HG02642 (cell line): ENCODE measurements at regions not wholly inside any gene's neighbourhood (a gene's known extent, or its start where the extent isn't known, plus 50 kb on each side); places are given as distances from the start of the nearest gene placed in this dataset.

ENCODE experiments used
- ATAC-seq: cut with Tn5 transposase; IDR thresholded peaks from one replicate; pipeline ENCODE4 v1.9.1; 2021; ENCODE audit warnings: mild to moderate bottlenecking; ENCODE audit not compliant: unreplicated experiment, poor library complexity

DNA sequence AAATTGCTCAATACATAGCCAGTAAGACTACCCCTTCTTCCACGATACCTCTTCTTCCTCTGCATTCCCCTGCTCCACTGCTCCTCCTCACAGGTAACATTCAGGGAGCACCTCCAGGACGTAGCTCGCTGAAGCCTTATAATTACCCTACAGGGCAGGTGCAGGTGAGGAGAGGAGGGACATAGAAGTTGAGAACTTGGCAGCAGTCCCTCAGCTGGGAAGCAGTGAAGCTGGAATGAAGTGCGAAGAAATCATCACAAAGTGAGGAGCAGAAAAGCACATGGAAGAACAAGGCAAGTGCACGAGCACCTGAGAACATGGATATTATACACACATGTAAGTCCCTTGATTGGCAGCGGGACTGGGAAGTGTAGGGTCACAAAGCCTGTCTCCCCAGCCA, 118.2 kb downstream of the HSD17B3 start:
- no peak for ATAC-seq

DNA sequence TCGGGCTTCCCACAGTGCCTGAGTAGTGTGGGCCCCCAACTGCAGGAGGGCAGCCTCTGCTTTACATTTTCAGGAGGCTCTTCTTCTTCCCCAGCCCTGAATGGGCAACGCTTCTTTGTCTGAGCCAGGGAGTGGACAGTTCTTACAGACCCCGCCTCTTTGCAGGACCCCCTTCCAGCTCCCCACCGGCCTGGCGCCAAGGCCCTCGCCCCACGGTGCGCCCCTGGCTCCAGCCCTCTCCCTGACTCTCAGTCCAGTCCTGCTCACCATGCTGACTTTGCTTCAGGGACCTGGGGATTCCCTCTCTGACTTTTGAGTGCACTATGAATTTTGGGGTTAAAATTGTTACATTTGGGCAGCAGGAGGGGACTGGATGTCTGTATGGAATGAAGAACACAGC, 123.8 kb downstream of the HSD17B3 start:
- no peak for ATAC-seq

DNA sequence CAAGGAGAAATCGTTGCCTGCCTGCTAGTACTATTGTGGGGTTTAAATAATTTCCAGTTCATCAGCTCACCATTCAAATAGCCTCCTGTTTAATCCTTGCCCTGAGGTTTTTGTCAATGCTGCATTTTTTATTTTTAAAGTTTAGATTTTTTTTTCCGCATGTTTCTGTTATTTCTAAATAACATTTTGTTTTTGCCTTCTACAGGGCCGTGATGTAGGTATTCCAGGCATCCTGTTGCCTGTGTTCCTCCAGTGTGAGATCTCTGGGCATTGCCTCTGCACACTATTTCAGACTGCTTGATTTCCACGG, 124.3 kb downstream of the HSD17B3 start:
- no peak for ATAC-seq

DNA sequence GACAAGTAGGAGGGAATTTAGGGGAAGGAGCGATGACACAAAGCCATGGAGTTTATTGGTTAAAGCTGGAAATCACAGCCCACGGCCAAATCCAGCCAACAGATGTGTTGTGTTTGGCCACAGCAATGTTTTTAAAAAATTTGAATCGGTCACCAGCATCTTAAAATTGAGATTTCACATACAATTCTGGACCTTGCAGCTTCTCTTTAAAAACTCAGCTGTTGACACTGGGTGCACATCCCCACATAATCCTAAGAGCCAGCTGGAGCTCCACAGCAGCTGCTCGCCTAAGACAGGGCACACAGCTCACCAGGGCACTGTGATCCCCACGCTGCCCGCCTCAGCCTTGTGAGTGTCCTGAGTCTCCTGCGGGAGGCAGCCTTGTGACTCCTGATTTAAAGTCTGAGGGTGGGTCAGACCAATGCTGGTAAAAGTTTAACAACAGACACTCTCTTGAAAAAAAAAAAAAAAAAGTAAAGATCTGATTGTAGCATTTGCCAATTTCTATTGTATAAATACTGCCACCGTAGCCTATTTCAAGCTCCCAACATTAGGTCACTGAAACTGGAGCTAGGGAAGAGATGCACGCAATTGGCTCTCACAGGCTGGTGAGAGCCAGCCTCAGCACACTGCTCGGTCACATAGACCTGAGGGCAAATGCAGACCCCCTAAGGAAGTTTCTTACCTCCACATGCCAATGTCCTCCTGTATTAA, 124.8 kb downstream of the HSD17B3 start:
- no peak for ATAC-seq

DNA sequence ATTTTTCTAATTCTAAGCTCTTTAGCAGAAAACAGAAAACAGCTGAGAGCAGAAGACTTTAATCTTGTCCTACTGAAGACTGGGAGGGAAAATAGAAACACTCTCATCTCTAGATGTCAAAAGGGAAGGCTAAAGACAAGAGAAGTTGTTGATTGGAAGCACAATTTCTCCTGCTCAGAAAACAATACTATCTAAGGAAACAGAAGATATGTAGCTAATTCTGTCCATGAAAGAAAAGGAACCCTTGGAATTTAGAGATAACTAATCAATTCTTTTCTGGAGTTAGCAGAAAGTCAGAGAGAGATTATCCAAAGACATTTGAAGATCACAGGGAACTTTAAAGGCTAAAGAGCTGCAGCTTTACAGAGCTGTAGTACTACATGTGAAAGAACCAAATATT, 126.2 kb downstream of the HSD17B3 start:
- no peak for ATAC-seq

DNA sequence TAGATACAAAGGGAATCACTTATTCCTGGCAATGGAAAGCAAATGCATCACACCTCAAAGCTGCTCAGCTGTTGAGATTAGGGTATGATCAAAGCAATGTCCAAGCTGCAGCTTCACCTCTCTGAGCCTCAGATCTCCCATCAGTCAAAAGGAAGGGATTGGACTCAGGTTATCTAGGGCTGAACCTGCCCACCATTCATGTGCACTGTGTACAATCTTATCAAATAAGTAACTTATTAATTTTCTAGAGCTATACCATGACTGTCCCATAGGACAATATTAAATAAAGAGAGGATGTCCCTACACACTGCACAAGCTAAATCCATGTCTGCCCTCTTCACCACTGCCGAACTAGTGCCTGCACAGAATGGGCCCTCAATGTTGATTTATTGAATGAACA, 127.0 kb downstream of the HSD17B3 start:
- no peak for ATAC-seq

DNA sequence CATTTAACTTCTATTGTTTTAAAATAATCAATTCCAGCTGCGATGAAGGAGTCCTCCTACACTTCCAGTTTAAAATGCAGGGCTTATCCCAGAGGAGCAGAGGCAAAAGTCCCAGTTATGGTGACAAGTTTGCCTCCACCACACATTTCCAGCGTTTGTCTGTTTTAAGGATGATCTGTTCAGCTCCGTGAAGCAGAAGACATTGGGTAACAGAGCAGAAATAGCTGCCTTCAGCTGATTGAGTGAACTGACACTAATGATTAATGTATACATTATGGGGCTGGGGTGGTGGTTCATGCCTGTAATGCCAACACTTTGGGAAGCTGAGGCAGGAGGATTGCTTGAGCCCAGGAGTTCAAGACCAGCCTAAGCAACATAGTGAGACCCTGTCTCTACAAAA, 127.6 kb downstream of the HSD17B3 start:
- no peak for ATAC-seq

DNA sequence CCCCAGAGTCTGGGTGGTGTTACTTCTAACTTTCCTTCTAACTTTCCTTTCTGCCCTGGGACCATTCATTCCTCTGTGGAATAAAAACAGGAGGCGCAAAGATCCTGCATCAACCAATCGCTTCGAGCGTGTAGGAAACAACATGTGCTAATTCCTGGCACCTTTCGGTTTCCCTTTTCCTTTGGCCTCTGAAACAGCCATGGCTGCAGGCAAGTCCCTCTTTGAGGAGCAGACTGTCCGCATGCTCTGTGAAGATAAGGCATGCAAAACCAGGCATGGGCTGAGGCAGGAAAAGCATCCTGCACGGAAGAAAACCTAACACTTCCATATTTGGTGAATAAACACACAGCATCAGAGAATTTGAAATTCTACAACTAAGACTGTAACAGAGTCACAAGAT, 128.3 kb downstream of the HSD17B3 start:
- no peak for ATAC-seq

DNA sequence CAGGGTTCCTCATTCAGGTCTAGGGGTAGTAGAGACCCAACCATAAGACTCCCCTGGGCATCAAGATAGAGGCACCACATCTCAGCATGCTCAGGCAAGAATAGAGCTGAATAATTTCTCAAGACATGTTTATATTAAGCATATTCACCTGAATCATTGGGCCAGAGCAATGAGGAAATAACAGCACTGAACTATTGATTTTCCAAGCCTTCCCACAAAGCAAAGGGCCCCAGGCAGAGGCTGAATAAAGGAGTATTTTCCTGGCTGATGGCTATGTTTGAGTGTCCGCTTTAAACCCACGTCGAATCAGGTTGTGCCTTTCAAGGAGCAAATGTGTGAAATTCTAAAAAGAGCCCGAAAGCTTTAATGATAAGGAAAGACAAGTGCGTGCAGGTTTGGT, 129.2 kb downstream of the HSD17B3 start:
- ATAC-seq: no peak

DNA sequence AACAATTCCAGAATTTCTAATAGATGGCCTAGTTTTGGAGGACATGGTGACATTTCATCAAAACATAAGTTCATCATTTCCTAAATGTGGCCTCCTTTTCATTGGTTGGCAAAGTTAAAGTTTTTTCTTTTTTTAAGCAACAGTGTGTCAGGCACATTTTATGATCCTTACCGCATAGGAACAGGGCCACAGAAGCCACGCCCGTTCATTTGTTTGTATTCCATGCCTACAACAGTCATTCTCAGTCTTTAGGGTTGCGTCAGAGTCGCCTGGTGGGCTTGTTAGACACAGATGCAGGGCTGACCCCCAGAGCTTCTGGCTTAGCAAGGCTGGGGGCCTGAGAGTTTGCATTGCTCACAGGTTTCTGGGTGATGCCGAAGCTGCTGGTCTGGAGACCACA, 130.2 kb downstream of the HSD17B3 start:
- no peak for ATAC-seq

DNA sequence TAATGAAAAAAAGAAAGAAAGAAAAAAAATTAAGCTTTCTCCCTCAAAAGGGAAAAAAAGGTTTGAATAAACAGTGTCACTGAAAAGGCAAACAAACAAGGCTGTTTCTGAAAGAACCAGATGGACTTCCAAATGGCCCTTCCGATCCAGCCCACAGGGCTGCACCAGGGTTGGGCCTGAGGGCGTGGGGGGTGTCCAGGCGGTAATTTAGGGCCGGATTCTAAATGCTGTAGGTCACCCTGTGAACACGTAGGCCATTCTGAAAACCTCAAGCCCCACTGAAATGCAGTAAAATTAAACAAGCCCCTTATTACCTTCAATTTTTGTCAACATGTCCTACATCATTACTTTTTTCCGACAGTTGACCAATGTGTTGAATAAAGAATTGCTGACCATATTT, 132.1 kb downstream of the HSD17B3 start:
- ATAC-seq: no peak

DNA sequence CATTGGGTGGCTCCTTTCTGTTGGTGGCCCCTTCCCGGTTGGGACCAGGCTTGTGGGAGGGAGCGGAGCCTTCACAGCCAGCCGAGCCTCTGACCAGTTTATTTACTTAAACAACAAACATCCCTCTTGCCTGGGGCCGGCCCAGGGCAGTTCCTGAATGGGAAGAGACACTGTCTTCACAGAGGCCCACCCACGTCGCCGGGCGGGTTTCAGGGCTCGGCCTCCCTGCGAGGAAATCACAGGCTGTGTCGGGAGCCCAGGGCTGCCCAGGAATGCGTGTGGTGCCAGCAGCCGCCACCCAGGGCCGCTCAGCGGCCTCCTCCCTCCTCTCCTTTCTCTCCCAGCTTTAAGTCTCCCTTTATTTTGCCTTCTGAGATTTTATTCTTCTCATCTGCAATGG, 132.5 kb downstream of the HSD17B3 start:
- ATAC-seq: no peak

DNA sequence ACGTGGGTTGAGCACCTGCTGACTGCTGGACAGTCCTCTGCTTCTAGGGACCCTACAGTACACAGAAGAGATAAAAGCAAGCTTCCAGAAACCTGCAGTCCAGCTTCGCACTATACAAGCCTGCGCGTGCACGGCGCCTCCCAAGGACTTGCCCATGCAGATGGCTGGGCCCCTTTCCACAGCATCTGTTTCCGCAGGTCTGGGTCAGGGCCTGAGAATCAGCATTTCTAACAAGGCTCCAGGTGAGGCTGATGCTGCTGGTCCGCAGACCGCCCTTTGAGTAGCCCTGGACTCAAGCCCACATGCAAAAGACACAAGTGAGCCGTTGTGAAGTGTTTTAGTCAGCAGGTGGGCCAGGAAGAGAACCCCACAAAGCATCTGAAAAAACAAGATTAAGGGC, 133.1 kb downstream of the HSD17B3 start:
- ATAC-seq: no peak

DNA sequence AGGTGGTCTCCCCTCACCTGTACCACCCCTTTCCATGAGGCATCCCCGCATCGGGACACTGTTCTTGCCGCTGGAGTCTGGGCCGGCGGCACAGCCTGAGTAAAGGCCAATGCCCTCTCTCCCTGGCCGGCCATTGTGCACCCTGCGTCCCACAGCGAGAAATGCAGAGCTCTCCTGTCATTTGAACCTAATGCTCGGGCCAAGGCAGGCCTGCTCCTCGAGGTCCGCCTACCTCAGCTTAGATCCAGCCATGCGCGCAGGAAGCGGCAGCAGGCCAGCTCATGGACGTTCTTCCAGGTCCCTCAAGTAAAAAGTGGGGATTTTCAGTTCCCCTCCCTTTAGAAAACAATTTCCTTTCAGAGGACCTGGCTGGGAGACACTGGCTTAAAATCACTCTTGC, 135.0 kb downstream of the HSD17B3 start:
- ATAC-seq: no peak

DNA sequence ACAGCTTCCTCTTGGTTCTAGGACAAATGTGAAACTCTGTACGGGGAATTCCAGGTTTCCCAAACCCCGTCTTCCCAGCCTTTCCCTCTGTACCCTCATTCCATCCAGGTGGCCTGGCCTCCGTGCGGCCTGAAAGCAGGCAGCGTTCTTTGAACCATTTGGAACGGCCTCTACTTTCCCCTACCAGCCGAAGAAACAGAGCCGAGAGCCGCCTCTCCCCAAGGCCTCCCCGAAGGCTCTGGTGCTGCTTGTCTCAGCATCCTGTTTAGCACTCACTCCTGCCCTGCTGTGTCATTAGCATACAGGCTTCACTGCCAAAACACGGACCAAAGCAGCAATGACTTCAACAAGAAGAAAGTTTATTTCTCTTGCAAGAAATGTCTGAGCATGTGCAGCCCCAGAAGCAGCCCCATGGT, 137.7 kb downstream of the HSD17B3 start:
- no peak for ATAC-seq

DNA sequence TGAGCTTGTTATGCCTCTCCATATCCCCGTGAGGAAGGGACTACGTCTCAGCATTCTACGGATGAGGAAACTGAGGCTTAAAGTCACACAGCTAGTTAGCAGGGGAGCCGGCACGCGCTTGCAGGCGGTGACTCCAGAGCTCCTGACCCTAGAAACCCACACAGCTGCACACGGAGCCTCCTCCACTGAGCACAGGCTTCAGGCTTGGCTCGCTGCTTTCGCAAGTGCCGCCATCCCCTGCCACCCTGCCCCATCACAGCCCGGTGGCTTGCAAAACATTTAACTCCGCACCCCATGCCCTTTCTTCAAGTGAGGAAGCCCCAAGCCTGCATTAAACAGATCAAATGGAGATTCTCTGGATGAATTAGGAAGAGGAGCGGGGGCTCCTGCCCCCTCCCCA, 138.3 kb downstream of the HSD17B3 start:
- no peak for ATAC-seq

DNA sequence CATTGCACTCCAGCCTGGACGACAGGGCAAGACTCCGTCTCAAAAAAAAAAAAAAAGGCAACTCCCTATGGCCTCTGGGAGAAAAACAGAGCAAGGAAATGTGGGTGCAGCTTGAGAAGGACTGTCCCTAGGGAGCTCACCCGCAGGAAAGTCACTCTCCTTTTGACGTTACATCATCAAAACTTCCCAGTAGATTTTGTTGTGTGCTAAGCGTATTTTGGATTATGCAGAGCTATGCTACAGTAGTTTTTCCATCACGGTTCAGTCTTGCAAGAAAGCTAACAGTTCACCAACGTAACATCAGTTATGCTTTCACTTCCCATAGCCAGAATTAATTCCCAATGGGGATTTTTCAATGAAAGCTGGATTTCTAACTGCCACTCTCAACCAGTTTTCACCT, 138.8 kb downstream of the HSD17B3 start:
- ATAC-seq: no peak

DNA sequence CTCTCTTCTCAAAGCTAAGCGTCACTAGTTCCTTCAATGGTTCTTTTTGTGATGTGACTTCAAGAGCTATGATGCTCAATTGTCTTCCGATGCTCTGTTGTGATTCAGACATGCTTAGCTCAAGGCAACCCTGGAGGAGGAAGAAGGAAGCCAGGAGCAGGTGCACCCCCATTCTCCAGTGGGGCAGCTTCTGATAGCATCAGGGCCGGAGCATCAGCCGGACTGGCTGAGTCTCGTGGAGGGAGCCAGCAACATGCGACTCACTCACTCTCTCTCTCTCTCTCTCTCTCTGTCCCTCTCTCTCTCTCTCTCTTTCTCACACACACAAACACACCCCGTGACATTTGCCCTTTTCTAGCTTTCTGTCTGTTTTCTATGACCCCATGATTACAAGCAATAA, 140.2 kb downstream of the HSD17B3 start:
- ATAC-seq: no peak

DNA sequence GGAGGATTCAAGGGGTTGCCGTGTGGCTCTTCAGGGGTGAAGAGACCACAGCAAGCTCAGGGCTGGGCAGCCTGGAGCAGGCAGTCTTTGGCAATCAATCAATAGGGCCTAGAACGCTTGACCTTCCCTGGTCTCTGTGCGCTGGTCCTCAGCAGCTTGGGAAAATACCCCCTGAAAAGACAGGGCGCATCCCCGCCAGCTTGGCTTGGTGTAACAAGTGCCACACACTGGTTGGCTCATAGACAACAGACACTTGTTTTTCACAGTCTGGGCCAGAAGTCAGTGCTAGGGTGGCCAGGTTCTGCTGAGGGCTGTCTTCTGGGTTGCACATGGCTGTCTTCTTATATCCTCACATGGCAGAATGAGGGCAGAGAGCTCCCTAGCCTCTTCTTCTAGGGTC, 141.1 kb downstream of the HSD17B3 start:
- ATAC-seq: no peak

DNA sequence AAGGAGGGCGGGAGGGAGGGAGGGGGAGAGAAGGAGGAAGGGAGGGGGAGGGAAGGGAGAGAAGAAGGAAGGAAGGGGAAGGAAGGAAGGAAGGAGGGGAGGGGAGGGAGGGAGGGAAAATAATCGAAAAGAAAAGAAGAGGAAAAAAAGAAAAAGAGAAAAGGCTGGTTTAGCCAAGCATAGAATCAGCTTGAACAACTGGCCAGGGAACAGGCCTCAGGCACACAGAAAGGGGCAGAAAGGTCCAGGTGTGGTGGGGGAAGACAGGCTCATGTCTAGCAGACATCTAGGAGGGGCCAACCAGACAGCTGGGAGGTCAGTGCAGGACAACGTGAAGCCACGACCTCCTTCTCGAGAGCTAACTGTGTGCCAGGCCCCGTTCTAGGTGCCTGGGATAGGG, 141.8 kb downstream of the HSD17B3 start:
- no peak for ATAC-seq

DNA sequence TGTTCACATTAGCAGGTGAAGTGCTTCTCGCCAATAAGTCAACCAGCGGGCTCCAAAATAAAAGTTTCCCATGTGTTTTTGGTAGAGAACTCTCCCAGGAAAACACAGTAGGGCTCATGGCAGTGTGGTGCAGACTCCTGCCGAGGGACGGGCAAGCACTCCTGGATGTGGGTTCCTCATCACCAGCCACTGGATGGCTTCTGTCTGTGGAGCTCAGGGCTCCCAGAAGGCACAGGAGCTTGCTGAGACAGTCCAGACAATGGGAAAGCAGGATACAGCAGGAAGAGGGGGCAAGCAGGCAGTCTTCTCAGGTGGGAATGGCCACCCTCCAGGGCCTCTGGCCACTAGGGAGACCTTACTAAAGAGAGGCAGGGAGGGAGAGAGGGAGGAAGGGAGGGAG, 142.4 kb downstream of the HSD17B3 start:
- ATAC-seq: no peak

DNA sequence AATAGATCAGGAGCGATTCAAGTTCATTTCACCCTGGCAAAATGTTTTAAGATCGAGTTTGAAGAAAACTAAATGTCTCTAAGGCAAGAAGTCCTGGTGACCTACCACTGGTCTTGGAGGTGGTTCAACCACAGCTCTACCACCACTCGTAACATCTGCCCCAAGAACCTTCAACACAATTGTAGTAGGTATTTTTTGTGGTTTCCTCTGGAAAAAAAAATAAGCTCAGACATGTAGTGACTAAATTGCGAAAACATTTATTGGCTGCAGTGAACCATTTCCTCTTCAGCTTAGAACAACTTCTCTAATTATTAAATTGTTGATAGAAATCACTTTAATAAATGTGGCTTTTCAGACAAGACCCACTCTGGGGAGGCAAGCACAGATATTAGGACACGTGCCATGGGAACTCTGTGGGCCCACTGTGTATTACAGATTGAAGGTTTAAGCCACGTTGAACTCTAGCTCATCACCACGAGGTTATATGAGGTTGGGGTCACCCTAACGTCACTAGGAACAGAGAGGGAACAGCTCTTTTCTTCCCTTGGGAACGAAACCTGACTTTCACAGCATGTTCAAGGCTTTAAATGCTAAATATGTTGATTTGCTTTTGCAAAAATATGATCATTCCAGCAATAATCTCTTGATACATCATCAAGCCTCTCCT, 142.9 kb downstream of the HSD17B3 start:
- ATAC-seq: no peak
